ENCODE measurements at regions not wholly inside any gene's neighbourhood (a gene's known extent, or its start where the extent isn't known, plus 50 kb on each side); places are given as distances from the start of the nearest gene placed in this dataset.

- TF ChIP-seq CTCF (IDR thresholded peaks at IDR 0.05 in 4 of 5, conservative IDR thresholded peaks at IDR 0.05 in 1 of 5) (no peak), POLR2A (IDR thresholded peaks at IDR 0.05) (no peak)
- no peak overlapping the region for H3K4me3 ChIP-seq
- H3K36me3 ChIP-seq: no peaks in the 10 kb centered on the region
- H3K4me1 ChIP-seq: no peaks in the 10 kb centered on the region
- DNase-seq: no peak
- in situ Hi-C loops (cut with MboI; ENCODE audit: low sequenced_read_pairs in 4 of 4) (no loop called here), intact Hi-C loops (cut with DNase I; ENCODE audit: low total_unique reads) (no loop called here)
- H3K27ac ChIP-seq: no peak overlapping the region
- no peaks in the 10 kb centered on the region for H3K9me3 ChIP-seq
- no peaks in the 10 kb centered on the region for H3K27me3 ChIP-seq
- no peak for ATAC-seq
Observed at GRCh38 chr2:53512071-53512826, 255.4 kb upstream of the CHAC2 start.

GRCh38 chr2:53511549-53511948 lies 256.1 kb upstream of the CHAC2 start:
- H3K4me1 ChIP-seq: no peaks in the 10 kb centered on the region
- ATAC-seq: no peak
- no peaks in the 10 kb centered on the region for H3K36me3 ChIP-seq
- no peak for TF ChIP-seq POLR2A (IDR thresholded peaks at IDR 0.05)
- no peak for TF ChIP-seq CTCF (IDR thresholded peaks at IDR 0.05 in 4 of 5, conservative IDR thresholded peaks at IDR 0.05 in 1 of 5)
- in situ Hi-C loops (cut with MboI; ENCODE audit: low sequenced_read_pairs in 4 of 4) (no loop called here), intact Hi-C loops (cut with DNase I; ENCODE audit: low total_unique reads) (no loop called here)
- no peak overlapping the region for H3K4me3 ChIP-seq
- H3K9me3 ChIP-seq: no peaks in the 10 kb centered on the region
- H3K27me3 ChIP-seq: no peaks in the 10 kb centered on the region
- DNase-seq: no peak
- no peak overlapping the region for H3K27ac ChIP-seq

- Histone ChIP-seq H3K27ac (no peak overlapping the region), H3K36me3 (no peaks in the 10 kb centered on the region), H3K27me3 (no peaks in the 10 kb centered on the region), H3K4me1 (no peaks in the 10 kb centered on the region), H3K9me3 (no peaks in the 10 kb centered on the region), H3K4me3 (no peak overlapping the region)
- intact Hi-C loops (cut with DNase I; ENCODE audit: low total_unique reads) (no loop called here), in situ Hi-C loops (cut with MboI; ENCODE audit: low sequenced_read_pairs in 4 of 4) (no loop called here)
- TF ChIP-seq POLR2A (IDR thresholded peaks at IDR 0.05): no peak
- no peak for TF ChIP-seq CTCF (IDR thresholded peaks at IDR 0.05 in 4 of 5, conservative IDR thresholded peaks at IDR 0.05 in 1 of 5)
- no peak for DNase-seq
- no peak for ATAC-seq
Observed at GRCh38 chr2:53510401-53510800, 257.2 kb upstream of the CHAC2 start.

- no peaks in the 10 kb centered on the region for H3K36me3 ChIP-seq
Observed at GRCh38 chr2:53509831-53510388, 257.7 kb upstream of the CHAC2 start.

More at GRCh38 chr2:53509831-53510388, 257.7 kb upstream of the CHAC2 start:
- no peak for DNase-seq
- no peaks in the 10 kb centered on the region for H3K4me1 ChIP-seq
- in situ Hi-C loops (cut with MboI; ENCODE audit: low sequenced_read_pairs in 4 of 4) (no loop called here), intact Hi-C loops (cut with DNase I; ENCODE audit: low total_unique reads) (no loop called here)
- ATAC-seq: no peak
- no peaks in the 10 kb centered on the region for H3K27me3 ChIP-seq
- H3K27ac ChIP-seq: no peak overlapping the region
- TF ChIP-seq CTCF (IDR thresholded peaks at IDR 0.05 in 4 of 5, conservative IDR thresholded peaks at IDR 0.05 in 1 of 5) (no peak), POLR2A (IDR thresholded peaks at IDR 0.05) (no peak)
- no peak overlapping the region for H3K4me3 ChIP-seq
- no peaks in the 10 kb centered on the region for H3K9me3 ChIP-seq

Measured in gastrocnemius medialis (tissue), 4 donors.